Lower leg skin (tissue), 3 donors: ENCODE measurements at regions not wholly inside any gene's neighbourhood (a gene's known extent, or its start where the extent isn't known, plus 50 kb on each side); places are given as distances from the start of the nearest gene placed in this dataset.

Experiments
- POLR2A ChIP-seq, 2 donors: fragments of 450-650 bp; IDR thresholded peaks; one replicate each; pipeline ENCODE4 v1.6.1; 2016 to 2017; ENCODE audit warnings: antibody characterized with exemption in 2 of 2, mild to moderate bottlenecking in 1 of 2, moderate library complexity in 1 of 2
- TF ChIP-seq, protein P1 (sequence below), 3 donors: fragments of 450-650 bp; IDR thresholded peaks; one replicate each; pipeline ENCODE4 v1.5.1; 2016; ENCODE audit warnings: antibody characterized with exemption in 3 of 3, mild to moderate bottlenecking in 3 of 3, moderate library complexity in 2 of 3

- no peak for TF ChIP-seq POLR2A (IDR thresholded peaks at IDR 0.05)
- TF ChIP-seq, protein P1, sequence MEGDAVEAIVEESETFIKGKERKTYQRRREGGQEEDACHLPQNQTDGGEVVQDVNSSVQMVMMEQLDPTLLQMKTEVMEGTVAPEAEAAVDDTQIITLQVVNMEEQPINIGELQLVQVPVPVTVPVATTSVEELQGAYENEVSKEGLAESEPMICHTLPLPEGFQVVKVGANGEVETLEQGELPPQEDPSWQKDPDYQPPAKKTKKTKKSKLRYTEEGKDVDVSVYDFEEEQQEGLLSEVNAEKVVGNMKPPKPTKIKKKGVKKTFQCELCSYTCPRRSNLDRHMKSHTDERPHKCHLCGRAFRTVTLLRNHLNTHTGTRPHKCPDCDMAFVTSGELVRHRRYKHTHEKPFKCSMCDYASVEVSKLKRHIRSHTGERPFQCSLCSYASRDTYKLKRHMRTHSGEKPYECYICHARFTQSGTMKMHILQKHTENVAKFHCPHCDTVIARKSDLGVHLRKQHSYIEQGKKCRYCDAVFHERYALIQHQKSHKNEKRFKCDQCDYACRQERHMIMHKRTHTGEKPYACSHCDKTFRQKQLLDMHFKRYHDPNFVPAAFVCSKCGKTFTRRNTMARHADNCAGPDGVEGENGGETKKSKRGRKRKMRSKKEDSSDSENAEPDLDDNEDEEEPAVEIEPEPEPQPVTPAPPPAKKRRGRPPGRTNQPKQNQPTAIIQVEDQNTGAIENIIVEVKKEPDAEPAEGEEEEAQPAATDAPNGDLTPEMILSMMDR (IDR thresholded peaks at IDR 0.05), result peak in 1 of 3 donors; percentile 56
Measured at GRCh38 chr20:22691369-22692118, 107.2 kb upstream of the FOXA2 start.
